ENCODE measurements at regions not wholly inside any gene's neighbourhood (a gene's known extent, or its start where the extent isn't known, plus 50 kb on each side); places are given as distances from the start of the nearest gene placed in this dataset.

DNA sequence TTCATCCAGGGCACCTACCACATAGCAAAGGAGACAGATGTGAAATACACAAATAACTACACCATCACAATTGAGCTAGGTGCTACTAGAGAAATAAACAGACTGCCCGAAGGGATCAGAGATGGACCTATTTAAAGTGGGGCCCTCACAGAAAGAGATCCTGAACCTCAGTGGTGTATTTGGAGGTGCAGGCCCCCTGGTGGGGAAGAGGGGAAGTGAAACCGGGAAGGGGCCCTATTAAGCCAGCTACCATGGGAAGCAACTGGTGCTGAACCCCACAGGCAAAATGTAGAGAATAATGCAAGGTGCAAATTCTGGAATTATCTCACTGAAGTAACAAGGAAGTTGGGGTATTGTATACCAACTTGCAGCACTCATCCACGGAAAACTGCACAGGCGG is 78.6 kb upstream of the FAM9A start:
- TF ChIP-seq, protein P1, sequence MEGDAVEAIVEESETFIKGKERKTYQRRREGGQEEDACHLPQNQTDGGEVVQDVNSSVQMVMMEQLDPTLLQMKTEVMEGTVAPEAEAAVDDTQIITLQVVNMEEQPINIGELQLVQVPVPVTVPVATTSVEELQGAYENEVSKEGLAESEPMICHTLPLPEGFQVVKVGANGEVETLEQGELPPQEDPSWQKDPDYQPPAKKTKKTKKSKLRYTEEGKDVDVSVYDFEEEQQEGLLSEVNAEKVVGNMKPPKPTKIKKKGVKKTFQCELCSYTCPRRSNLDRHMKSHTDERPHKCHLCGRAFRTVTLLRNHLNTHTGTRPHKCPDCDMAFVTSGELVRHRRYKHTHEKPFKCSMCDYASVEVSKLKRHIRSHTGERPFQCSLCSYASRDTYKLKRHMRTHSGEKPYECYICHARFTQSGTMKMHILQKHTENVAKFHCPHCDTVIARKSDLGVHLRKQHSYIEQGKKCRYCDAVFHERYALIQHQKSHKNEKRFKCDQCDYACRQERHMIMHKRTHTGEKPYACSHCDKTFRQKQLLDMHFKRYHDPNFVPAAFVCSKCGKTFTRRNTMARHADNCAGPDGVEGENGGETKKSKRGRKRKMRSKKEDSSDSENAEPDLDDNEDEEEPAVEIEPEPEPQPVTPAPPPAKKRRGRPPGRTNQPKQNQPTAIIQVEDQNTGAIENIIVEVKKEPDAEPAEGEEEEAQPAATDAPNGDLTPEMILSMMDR (IDR thresholded peaks at IDR 0.05; ENCODE audit: control insufficient read depth, insufficient read depth, low read depth, low read length, missing control alignments): peak; percentile 71
- DNase-seq (ENCODE audit: low read depth): no peak
- H3K4me3 ChIP-seq (ENCODE audit: control insufficient read depth, low read depth, low read length): no peak overlapping the region

GRCh38 chrX:8873956-8874355 is 72.8 kb upstream of the FAM9A start:
- no peak for DNase-seq (ENCODE audit: low read depth)
- TF ChIP-seq, protein P1 (IDR thresholded peaks at IDR 0.05; ENCODE audit: control insufficient read depth, insufficient read depth, low read depth, low read length, missing control alignments): no peak
- H3K4me3 ChIP-seq (ENCODE audit: control insufficient read depth, low read depth, low read length): no peak overlapping the region

DNA sequence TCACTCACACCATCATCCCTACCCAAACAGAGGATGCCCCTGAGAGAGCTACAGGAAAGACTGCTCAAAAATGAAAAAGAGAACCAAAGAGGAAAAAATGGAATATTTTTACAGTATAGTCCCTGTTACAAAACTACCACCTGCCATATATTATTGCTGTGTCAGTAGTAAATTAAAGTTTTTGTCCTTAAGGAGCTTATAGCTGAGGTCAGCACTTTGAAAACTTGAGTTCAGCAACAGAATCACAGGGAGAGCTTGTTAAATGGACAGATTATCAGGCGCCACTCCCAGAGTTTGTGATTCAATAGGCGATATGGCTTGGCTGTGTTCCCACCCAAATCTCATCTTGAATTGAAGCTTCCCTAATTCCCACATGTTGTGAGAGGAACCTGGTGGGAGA is 71.9 kb upstream of the FAM9A start:
- TF ChIP-seq, protein P1 (IDR thresholded peaks at IDR 0.05; ENCODE audit: control insufficient read depth, insufficient read depth, low read depth, low read length, missing control alignments): no peak
- DNase-seq (ENCODE audit: low read depth): no peak
- no peak overlapping the region for H3K4me3 ChIP-seq (ENCODE audit: control insufficient read depth, low read depth, low read length)

DNA sequence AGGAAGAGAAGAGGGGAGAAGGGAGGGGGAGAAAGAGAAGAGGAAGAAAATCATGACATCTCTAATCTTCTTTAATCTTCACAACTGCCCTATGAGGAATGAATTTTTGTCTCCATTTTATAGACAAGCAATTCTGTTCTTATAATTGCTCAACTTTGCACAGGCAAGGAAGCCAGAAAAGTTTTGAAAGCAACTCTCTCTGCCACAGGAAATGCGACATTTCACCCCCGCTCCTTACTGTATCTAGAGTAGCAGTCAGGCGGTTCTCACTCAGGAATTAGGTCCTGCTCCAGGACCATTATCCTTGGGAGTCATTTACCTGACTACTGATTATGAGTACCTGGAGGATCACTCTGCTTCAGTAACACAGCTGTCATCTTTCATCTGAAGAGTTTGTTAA is 69.2 kb upstream of the FAM9A start:
- H3K4me3 ChIP-seq (ENCODE audit: control insufficient read depth, low read depth, low read length): no peak overlapping the region
- TF ChIP-seq, protein P1 (IDR thresholded peaks at IDR 0.05; ENCODE audit: control insufficient read depth, insufficient read depth, low read depth, low read length, missing control alignments): no peak
- DNase-seq (ENCODE audit: low read depth): no peak

DNA sequence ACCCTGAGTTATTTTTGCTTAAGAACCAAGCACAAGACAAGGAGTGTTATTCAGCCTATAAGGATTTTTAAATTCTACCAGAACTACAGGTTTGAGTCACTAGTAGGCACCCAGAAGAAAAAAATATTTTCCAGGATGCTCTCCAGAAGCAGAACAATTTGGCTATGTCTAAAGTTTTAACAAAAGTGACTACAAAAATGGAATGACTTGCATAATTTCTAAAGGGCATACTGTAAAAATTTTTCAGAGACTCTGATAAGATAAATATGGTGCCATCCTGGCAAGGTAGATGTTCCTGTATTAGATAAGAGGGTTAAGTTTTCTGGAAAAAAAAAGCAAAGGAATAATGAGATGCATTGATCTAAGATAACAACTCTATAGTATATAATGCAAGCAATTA is 68.6 kb upstream of the FAM9A start:
- TF ChIP-seq, protein P1 (IDR thresholded peaks at IDR 0.05; ENCODE audit: control insufficient read depth, insufficient read depth, low read depth, low read length, missing control alignments): no peak
- DNase-seq (ENCODE audit: low read depth): no peak
- H3K4me3 ChIP-seq (ENCODE audit: control insufficient read depth, low read depth, low read length): no peak overlapping the region

DNA sequence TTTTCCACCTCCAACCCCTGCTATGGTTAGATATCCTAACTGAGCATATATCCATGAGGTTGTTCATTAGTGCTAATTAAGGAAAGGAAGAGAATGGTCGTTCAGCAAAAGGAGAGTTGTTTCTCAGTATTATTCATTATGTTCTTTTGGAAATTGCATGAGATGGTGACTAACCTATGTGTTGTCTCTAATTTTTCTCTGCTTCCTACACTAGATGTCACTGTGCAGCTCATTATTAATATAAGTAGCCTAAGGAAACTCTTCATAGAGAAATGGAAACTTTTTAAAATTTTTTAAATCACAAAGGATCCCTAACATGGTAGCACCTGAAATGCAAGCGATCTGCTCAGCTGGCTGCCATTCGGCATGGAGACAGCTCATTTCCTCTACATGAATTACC is 67.7 kb upstream of the FAM9A start:
- DNase-seq (ENCODE audit: low read depth): no peak
- H3K4me3 ChIP-seq (ENCODE audit: control insufficient read depth, low read depth, low read length): no peak overlapping the region
- TF ChIP-seq, protein P1 (IDR thresholded peaks at IDR 0.05; ENCODE audit: control insufficient read depth, insufficient read depth, low read depth, low read length, missing control alignments): peak; percentile 28

All from AG09309 (cell line).